Activated T-helper 17 cell treated with anti-CD3 and anti-CD28 coated beads, Interleukin-2, amount 50 U/mL, for 72 hours (primary cell): ENCODE measurements at regions not wholly inside any gene's neighbourhood (a gene's known extent, or its start where the extent isn't known, plus 50 kb on each side); places are given as distances from the start of the nearest gene placed in this dataset.

Experiments used
- ATAC-seq: fragments of 150-1000 bp; cut with Tn5 transposase; replicated peaks from 2 replicates; pipeline ENCODE4 v1.10.0; 2021; ENCODE audit warnings: mild to moderate bottlenecking, moderate library complexity
- H3K27ac Mint-ChIP-seq: one replicate; pipeline ENCODE4 v1.8.0; 2022; ENCODE audit warnings: mixed read lengths
- H3K27me3 Mint-ChIP-seq: one replicate; pipeline ENCODE4 v1.8.0; 2022; ENCODE audit warnings: mixed read lengths
- H3K36me3 Mint-ChIP-seq: one replicate; pipeline ENCODE4 v1.8.0; 2022; ENCODE audit warnings: low read depth, mild to moderate bottlenecking, mixed read lengths
- H3K4me1 Mint-ChIP-seq: one replicate; pipeline ENCODE4 v1.8.0; 2022; ENCODE audit warnings: mixed read lengths
- H3K4me3 Mint-ChIP-seq: one replicate; pipeline ENCODE4 v1.8.0; 2022; ENCODE audit warnings: mild to moderate bottlenecking, mixed read lengths
- H3K9me3 Mint-ChIP-seq: one replicate; pipeline ENCODE4 v1.8.0; 2022; ENCODE audit warnings: mixed read lengths

- Mint-ChIP-seq H3K4me3 (no peak overlapping the region), H3K27me3 (no peaks in the 10 kb centered on the region), H3K27ac (no peak overlapping the region), H3K9me3 (no peaks in the 10 kb centered on the region), H3K36me3 (no peaks in the 10 kb centered on the region), H3K4me1 (no peaks in the 10 kb centered on the region)
- ATAC-seq: no peak
These were observed 608.4 kb downstream of the FSCB start for GRCh38 chr14:43898687-43899086.

- H3K27ac Mint-ChIP-seq: no peak overlapping the region
- ATAC-seq: no peak
These were observed 611.0 kb downstream of the FSCB start for GRCh38 chr14:43896044-43896443.

GRCh38 chr14:43894534-43894933 lies 612.5 kb downstream of the FSCB start:
- no peaks in the 10 kb centered on the region for H3K27me3 Mint-ChIP-seq
- H3K4me1 Mint-ChIP-seq: no peaks in the 10 kb centered on the region
- no peak for ATAC-seq
- no peak overlapping the region for H3K4me3 Mint-ChIP-seq
- no peaks in the 10 kb centered on the region for H3K36me3 Mint-ChIP-seq
- no peak overlapping the region for H3K27ac Mint-ChIP-seq
- H3K9me3 Mint-ChIP-seq: peaks cover 2% of the 10 kb centered on the region

More at GRCh38 chr14:43896044-43896443, 611.0 kb downstream of the FSCB start:
- Mint-ChIP-seq H3K9me3 (no peaks in the 10 kb centered on the region), H3K27me3 (no peaks in the 10 kb centered on the region), H3K36me3 (no peaks in the 10 kb centered on the region), H3K4me3 (no peak overlapping the region), H3K4me1 (no peaks in the 10 kb centered on the region)

GRCh38 chr14:43887523-43887922 lies 619.6 kb downstream of the FSCB start:
- H3K4me3 Mint-ChIP-seq: no peak overlapping the region
- no peaks in the 10 kb centered on the region for H3K4me1 Mint-ChIP-seq
- H3K36me3 Mint-ChIP-seq: no peaks in the 10 kb centered on the region
- H3K27me3 Mint-ChIP-seq: no peaks in the 10 kb centered on the region
- ATAC-seq: no peak
- no peak overlapping the region for H3K27ac Mint-ChIP-seq
- H3K9me3 Mint-ChIP-seq: peaks cover 7% of the 10 kb centered on the region

- no peaks in the 10 kb centered on the region for H3K36me3 Mint-ChIP-seq
- H3K4me3 Mint-ChIP-seq: no peak overlapping the region
- no peak for ATAC-seq
- no peaks in the 10 kb centered on the region for H3K4me1 Mint-ChIP-seq
- no peaks in the 10 kb centered on the region for H3K9me3 Mint-ChIP-seq
- H3K27me3 Mint-ChIP-seq: no peaks in the 10 kb centered on the region
- no peak overlapping the region for H3K27ac Mint-ChIP-seq
These were observed 629.6 kb downstream of the FSCB start for GRCh38 chr14:43877351-43877960.

GRCh38 chr14:43872752-43873655 lies 634.1 kb downstream of the FSCB start:
- Mint-ChIP-seq H3K4me3 (no peak overlapping the region), H3K36me3 (no peaks in the 10 kb centered on the region), H3K27me3 (no peaks in the 10 kb centered on the region), H3K27ac (no peak overlapping the region), H3K4me1 (no peaks in the 10 kb centered on the region), H3K9me3 (peaks cover 3% of the 10 kb centered on the region)
- no peak for ATAC-seq

GRCh38 chr14:43872222-43872621 lies 634.9 kb downstream of the FSCB start:
- Mint-ChIP-seq H3K27ac (no peak overlapping the region), H3K4me1 (no peaks in the 10 kb centered on the region), H3K27me3 (no peaks in the 10 kb centered on the region), H3K36me3 (no peaks in the 10 kb centered on the region), H3K9me3 (peaks cover 3% of the 10 kb centered on the region), H3K4me3 (no peak overlapping the region)
- ATAC-seq: no peak

- H3K4me3 Mint-ChIP-seq: no peak overlapping the region
- peaks cover 3% of the 10 kb centered on the region for H3K9me3 Mint-ChIP-seq
- no peaks in the 10 kb centered on the region for H3K4me1 Mint-ChIP-seq
- H3K36me3 Mint-ChIP-seq: no peaks in the 10 kb centered on the region
- H3K27ac Mint-ChIP-seq: no peak overlapping the region
- H3K27me3 Mint-ChIP-seq: no peaks in the 10 kb centered on the region
- no peak for ATAC-seq
These were observed 648.1 kb downstream of the FSCB start for GRCh38 chr14:43858981-43859380.

GRCh38 chr14:43855556-43855955 lies 651.5 kb downstream of the FSCB start:
- no peak overlapping the region for H3K4me3 Mint-ChIP-seq
- no peak for ATAC-seq
- H3K4me1 Mint-ChIP-seq: no peaks in the 10 kb centered on the region
- H3K27me3 Mint-ChIP-seq: no peaks in the 10 kb centered on the region
- H3K27ac Mint-ChIP-seq: no peak overlapping the region
- peaks cover 9% of the 10 kb centered on the region for H3K9me3 Mint-ChIP-seq
- H3K36me3 Mint-ChIP-seq: no peaks in the 10 kb centered on the region

GRCh38 chr14:43853541-43853940 lies 653.5 kb downstream of the FSCB start:
- H3K27me3 Mint-ChIP-seq: no peaks in the 10 kb centered on the region
- H3K27ac Mint-ChIP-seq: no peak overlapping the region
- ATAC-seq: no peak
- H3K4me1 Mint-ChIP-seq: no peaks in the 10 kb centered on the region
- H3K9me3 Mint-ChIP-seq: peaks cover 15% of the 10 kb centered on the region
- H3K4me3 Mint-ChIP-seq: no peak overlapping the region
- no peaks in the 10 kb centered on the region for H3K36me3 Mint-ChIP-seq

- Mint-ChIP-seq H3K27me3 (no peaks in the 10 kb centered on the region), H3K9me3 (peaks cover 38% of the 10 kb centered on the region), H3K4me3 (no peak overlapping the region), H3K4me1 (no peaks in the 10 kb centered on the region), H3K27ac (no peak overlapping the region), H3K36me3 (no peaks in the 10 kb centered on the region)
- ATAC-seq: no peak
These were observed 703.9 kb downstream of the FSCB start for GRCh38 chr14:43803076-43803689.

- no peak overlapping the region for H3K27ac Mint-ChIP-seq
- H3K36me3 Mint-ChIP-seq: no peaks in the 10 kb centered on the region
- no peak overlapping the region for H3K4me3 Mint-ChIP-seq
- no peaks in the 10 kb centered on the region for H3K4me1 Mint-ChIP-seq
- H3K9me3 Mint-ChIP-seq: peaks cover 3% of the 10 kb centered on the region
- H3K27me3 Mint-ChIP-seq: no peaks in the 10 kb centered on the region
- no peak for ATAC-seq
These were observed 711.4 kb downstream of the FSCB start for GRCh38 chr14:43795600-43796228.

GRCh38 chr14:43793579-43793978 lies 713.5 kb downstream of the FSCB start:
- Mint-ChIP-seq H3K4me3 (no peak overlapping the region), H3K27ac (no peak overlapping the region), H3K27me3 (no peaks in the 10 kb centered on the region), H3K4me1 (no peaks in the 10 kb centered on the region), H3K9me3 (peaks cover 3% of the 10 kb centered on the region), H3K36me3 (no peaks in the 10 kb centered on the region)
- no peak for ATAC-seq

GRCh38 chr14:43792980-43793379 lies 714.1 kb downstream of the FSCB start:
- no peak overlapping the region for H3K27ac Mint-ChIP-seq
- H3K4me1 Mint-ChIP-seq: no peaks in the 10 kb centered on the region

More at GRCh38 chr14:43792980-43793379, 714.1 kb downstream of the FSCB start:
- H3K36me3 Mint-ChIP-seq: no peaks in the 10 kb centered on the region
- no peaks in the 10 kb centered on the region for H3K27me3 Mint-ChIP-seq
- no peak for ATAC-seq
- no peak overlapping the region for H3K4me3 Mint-ChIP-seq
- H3K9me3 Mint-ChIP-seq: peaks cover 3% of the 10 kb centered on the region
